NCI-H1092 treated with DMSO at 0.1 percent for 48 hours (cell line): ENCODE measurements at regions not wholly inside any gene's neighbourhood (a gene's known extent, or its start where the extent isn't known, plus 50 kb on each side); places are given as distances from the start of the nearest gene placed in this dataset.

Experiments
- DNase-seq: peaks from one replicate; lab custom pipeline; 2025; lab: John Stamatoyannopoulos, UW

DNA sequence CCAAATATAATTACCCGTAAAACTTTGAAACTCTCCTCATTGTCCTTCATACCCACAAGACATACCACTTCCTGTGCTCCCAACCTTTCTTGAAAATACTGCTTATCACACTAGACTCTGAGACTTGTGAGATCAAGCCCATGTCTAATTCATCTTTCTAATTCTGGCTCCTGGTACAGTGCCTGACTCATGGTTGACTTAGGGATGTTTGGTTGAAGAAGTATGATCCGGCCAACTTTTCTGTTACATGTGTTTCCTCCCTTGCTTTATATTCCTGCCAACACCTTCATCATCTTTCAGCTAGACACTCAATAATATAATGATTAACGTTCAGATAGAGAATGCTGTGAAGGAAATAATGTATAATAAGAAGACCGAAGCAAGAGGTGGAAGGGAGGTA, 58.2 kb downstream of the MEX3B start:
- no peak for DNase-seq

GRCh38 chr15:81983497-81983896, 62.3 kb downstream of the MEX3B start:
- DNase-seq = no peak

- no peak for DNase-seq
These were observed 63.0 kb downstream of the MEX3B start for GRCh38 chr15:81982808-81983207.

- DNase-seq = no peak
These were observed 63.9 kb downstream of the MEX3B start for GRCh38 chr15:81981908-81982307.

DNA sequence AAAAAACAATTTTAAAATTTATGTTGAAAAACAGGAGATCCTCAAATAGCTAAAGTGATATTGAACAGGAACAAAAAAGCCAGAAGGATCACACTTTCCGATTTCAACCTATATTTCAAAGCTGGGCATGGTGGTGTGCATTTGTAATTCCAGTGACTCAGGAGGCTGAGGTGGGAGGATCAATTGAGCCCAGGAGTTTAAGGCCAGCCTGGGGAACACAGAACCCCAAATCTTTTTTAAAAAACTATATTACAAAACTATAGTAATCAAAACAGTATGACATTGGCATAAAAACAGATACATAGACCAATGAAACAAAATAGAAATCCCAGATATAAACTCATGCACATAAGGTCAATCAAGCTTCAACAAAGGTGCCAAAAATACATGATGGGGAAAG, 68.4 kb downstream of the MEX3B start:
- DNase-seq = no peak

DNA sequence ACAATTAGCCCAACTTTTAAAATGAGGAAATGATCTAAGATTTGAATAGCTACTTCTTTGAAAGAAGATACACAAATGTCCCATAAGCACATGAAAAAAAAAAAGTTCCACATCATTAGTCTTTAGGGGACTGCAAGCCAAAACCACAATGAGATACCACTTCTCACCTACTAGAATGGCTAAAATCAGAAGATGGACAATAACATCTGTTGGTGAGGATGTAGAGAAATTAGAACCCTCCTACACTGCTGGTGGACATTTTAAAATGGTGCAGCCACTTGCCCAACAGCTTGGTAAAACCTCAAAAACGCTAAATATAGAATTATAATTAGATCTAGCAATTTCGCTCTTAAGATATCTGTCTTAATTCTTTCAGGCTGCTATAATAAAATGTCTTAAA, 77.1 kb downstream of the MEX3B start:
- DNase-seq = no peak

DNA sequence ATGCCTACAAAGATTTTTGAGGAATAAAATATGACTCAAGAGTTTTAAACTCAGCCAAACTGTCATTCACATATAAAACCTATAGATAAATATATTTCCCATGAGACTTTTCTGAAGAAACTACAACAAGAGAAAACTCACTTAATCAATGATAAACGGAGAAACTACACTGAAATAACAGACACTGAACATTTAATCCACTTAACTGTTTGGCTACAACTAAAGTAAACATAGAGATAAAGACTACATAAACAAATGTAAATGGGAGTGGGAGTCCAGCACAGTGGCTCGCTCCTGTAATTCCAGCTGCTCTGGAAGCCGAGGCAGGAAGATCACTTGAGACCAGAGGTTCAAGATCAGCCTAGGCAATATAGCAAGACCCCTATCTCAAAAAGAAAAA, 79.2 kb downstream of the MEX3B start:
- DNase-seq = no peak

DNA sequence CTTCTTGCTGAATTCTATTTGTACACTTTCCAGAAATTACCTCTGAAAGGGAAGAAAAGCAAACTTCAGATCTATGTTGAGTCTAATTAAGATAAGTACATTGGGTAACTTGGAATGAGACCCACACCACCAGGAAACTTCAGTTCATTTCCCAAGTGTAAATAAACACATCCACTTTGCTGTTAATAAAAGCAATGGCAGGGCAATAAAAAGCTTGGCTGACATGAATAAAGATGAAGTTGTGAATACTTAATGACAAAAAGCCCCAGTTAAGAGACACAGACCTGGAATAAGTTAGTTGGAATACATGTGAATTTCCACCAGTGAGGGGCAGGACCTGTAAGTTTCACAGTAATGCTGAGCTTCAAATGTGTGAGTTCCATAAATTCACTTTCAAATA, 83.3 kb downstream of the MEX3B start:
- DNase-seq = no peak

DNA sequence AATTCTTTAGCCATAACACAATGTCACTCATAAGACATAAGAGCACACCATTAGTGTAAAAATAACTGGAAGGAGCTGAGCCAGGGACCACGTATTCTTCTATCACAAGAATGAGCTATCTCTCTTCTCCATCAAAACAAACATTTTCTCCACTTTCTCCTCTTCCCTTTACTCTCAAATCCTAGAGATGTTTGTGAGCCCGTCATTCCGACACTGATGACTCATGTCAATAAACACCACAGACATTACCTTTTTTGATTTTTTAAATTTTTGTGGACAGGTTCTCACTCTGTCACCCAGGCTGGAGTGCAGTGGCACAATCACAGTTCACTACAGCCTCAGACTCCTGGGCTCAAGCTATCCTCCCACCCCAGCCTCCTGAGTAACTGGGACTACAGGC, 86.6 kb downstream of the MEX3B start:
- DNase-seq = no peak

DNA sequence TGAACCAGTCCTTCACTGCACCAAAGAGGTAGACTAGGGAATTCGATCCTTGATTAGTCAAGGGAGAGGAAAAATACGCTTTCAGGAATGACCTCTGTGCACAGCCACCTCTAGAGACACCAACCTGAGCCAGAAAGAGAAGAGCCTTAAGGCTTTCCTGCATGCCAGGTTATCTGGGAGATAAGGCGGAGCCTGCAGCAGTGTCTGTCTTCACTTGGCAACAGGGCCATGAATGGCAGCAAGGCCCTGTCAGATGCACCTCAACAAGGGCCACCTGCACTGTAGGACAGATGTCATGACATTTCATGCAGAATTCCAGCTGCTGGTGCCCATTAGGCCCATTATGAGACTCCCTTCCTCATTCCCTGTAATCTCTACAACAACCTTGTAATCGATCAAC, 88.1 kb downstream of the MEX3B start:
- no peak for DNase-seq

GRCh38 chr15:81955382-81956062, 90.3 kb downstream of the MEX3B start:
- DNase-seq = no peak

DNA sequence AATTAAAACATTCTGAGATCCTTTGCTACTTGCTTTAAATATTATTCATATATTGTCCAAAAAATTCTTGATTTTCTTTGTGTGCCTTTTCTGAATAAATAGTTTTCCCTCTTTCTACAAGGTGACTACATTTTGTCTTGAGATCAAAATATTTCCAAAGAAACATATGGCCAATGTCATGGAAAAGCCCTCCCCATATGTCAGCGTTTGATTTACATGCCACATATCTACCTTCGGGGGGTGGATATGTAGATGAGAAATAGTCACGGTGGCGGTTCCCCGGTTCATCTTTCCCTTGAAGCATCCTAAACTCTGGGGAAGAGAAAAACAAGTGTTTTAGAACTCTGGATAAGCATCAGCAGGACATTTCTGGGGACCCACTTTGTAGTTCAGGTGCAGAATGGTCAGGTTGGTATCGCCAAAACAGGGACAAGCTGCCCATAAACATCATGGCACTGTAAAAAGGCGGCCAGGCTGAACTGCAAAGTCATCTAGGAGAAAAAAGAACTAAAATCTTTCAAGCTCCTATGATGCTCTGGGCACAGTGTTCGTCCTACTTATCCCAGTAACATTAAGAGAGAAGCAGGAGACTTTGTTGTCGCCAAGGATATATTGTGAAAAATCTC, 91.5 kb downstream of the MEX3B start:
- DNase-seq = no peak

GRCh38 chr15:81950841-81951414, 94.9 kb downstream of the MEX3B start:
- DNase-seq = no peak

- no peak for DNase-seq
These were observed 97.1 kb downstream of the MEX3B start for GRCh38 chr15:81948751-81949150.

GRCh38 chr15:81948222-81948621, 97.6 kb downstream of the MEX3B start:
- no peak for DNase-seq

DNA sequence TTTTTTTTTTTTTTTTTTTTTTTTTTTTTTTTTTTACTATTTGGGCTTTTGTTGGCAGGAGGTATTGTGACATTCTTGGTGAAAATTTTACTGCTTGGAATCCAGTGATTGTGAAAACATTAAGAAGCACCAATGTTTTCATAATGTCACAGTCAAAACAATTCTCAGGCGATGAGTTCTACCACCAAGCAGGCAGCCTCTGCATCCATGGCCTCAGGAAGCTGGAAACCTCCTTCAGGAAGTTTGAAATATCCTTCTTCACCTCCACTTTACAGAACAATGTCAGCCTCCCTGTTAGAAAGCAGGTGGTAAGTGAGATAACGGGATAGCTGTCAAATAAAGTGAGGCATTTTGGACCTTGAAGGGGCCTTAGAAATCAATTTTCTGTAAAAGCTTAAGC, 98.3 kb downstream of the MEX3B start:
- no peak for DNase-seq

GRCh38 chr15:81945014-81945615, 100.7 kb downstream of the MEX3B start:
- no peak for DNase-seq

- no peak for DNase-seq
These were observed 103.1 kb downstream of the MEX3B start for GRCh38 chr15:81942655-81943195.

- DNase-seq = no peak
These were observed 103.7 kb downstream of the MEX3B start for GRCh38 chr15:81942157-81942556.

- peak; percentile 4 for DNase-seq
These were observed 104.3 kb downstream of the MEX3B start for GRCh38 chr15:81941479-81941878.

- no peak for DNase-seq
These were observed 105.1 kb downstream of the MEX3B start for GRCh38 chr15:81940467-81941451.
